ENCODE measurements at regions not wholly inside any gene's neighbourhood (a gene's known extent, or its start where the extent isn't known, plus 50 kb on each side); places are given as distances from the start of the nearest gene placed in this dataset.

- Histone ChIP-seq H4K20me1 (ENCODE audit: control insufficient read depth, insufficient read depth, low read length, poor library complexity, severe bottlenecking) (no peaks in the 10 kb centered on the region), H3K9me3 (ENCODE audit: control extremely low read depth in 1 of 3, control insufficient read depth in 2 of 3, insufficient read depth in 1 of 3, low read length in 2 of 3) (no peaks in the 10 kb centered on the region), H3K36me3 (replicated peaks in 1 of 2; ENCODE audit: control extremely low read depth in 1 of 2, control insufficient read depth in 1 of 2, extremely low read depth in 1 of 2, insufficient read depth in 2 of 2, low read length in 1 of 2) (no peaks in the 10 kb centered on the region), H3K79me2 (ENCODE audit: control insufficient read depth, insufficient read depth, low read length) (no peaks in the 10 kb centered on the region), H2AFZ (ENCODE audit: insufficient read depth, low read depth, low read length, poor library complexity, severe bottlenecking) (no peak overlapping the region), H3K4me3 (ENCODE audit: control extremely low read depth in 1 of 5, extremely low read depth in 1 of 5, insufficient read depth in 1 of 5, low read depth in 2 of 5, low read length in 4 of 5) (no peak overlapping the region), H3K27ac (ENCODE audit: low read length in 2 of 2) (no peak overlapping the region), H3K9ac (ENCODE audit: low read length) (no peak overlapping the region), H3K4me1 (ENCODE audit: control insufficient read depth in 2 of 2, insufficient read depth in 2 of 2, low read length in 2 of 2) (no peaks in the 10 kb centered on the region), H3K27me3 (replicated peaks in 1 of 4; ENCODE audit: control extremely low read depth in 1 of 4, control insufficient read depth in 3 of 4, insufficient read depth in 4 of 4, low read length in 3 of 4) (no peaks in the 10 kb centered on the region), H3K4me2 (replicated peaks; ENCODE audit: low read depth, low read length, poor library complexity, severe bottlenecking) (no peak overlapping the region)
- CTCF ChIA-PET = no interaction called here
- Mint-ChIP-seq H3K4me1 (no peaks in the 10 kb centered on the region), H3K27ac (no peak overlapping the region), H3K27me3 (no peaks in the 10 kb centered on the region), H3K9me3 (ENCODE audit: insufficient read depth) (peaks cover 3% of the 10 kb centered on the region), H3K4me3 (no peak overlapping the region)
- POLR2A ChIA-PET = no interaction called here
- intact Hi-C loops (cut with micrococcal nuclease) = no loop called here
- ATAC-seq (ENCODE audit: low read depth) (no peak), DNase-seq (no peak)
- TF ChIP-seq EZH2 (IDR thresholded peaks at IDR 0.05; ENCODE audit: borderline replicate concordance, insufficient read depth, low read depth, low read length, poor library complexity, severe bottlenecking) (no peak), CTCF (IDR thresholded peaks at IDR 0.05) (no peak)
- WGBS (ENCODE audit: insufficient coverage) = 88% methylated on average over 1 of the region's 7 CpGs
These were observed 469.6 kb downstream of the SI start for GRCh38 chr3:164608554-164609276.

- H3K4me1 ChIP-seq (ENCODE audit: control insufficient read depth in 2 of 2, insufficient read depth in 2 of 2, low read length in 2 of 2) = no peaks in the 10 kb centered on the region
- H3K4me2 ChIP-seq (replicated peaks; ENCODE audit: low read depth, low read length, poor library complexity, severe bottlenecking) = no peak overlapping the region
- no peak overlapping the region for H2AFZ ChIP-seq (ENCODE audit: insufficient read depth, low read depth, low read length, poor library complexity, severe bottlenecking)
- Mint-ChIP-seq H3K4me1 (no peaks in the 10 kb centered on the region), H3K9me3 (ENCODE audit: insufficient read depth) (peaks cover 3% of the 10 kb centered on the region), H3K4me3 (no peak overlapping the region), H3K27ac (no peak overlapping the region), H3K27me3 (no peaks in the 10 kb centered on the region)
- no peak overlapping the region for H3K27ac ChIP-seq (ENCODE audit: low read length in 2 of 2)
- H3K9me3 ChIP-seq (ENCODE audit: control extremely low read depth in 1 of 3, control insufficient read depth in 2 of 3, insufficient read depth in 1 of 3, low read length in 2 of 3) = peaks cover 0 to 3% (median 0%) of the 10 kb centered on the region in 3 donors
- ATAC-seq (ENCODE audit: low read depth) (no peak), DNase-seq (no peak)
- ChIA-PET CTCF (no interaction called here), POLR2A (no interaction called here)
- no peak overlapping the region for H3K9ac ChIP-seq (ENCODE audit: low read length)
- no peak overlapping the region for H3K4me3 ChIP-seq (ENCODE audit: control extremely low read depth in 1 of 5, extremely low read depth in 1 of 5, insufficient read depth in 1 of 5, low read depth in 2 of 5, low read length in 4 of 5)
- no peaks in the 10 kb centered on the region for H3K36me3 ChIP-seq (replicated peaks in 1 of 2; ENCODE audit: control extremely low read depth in 1 of 2, control insufficient read depth in 1 of 2, extremely low read depth in 1 of 2, insufficient read depth in 2 of 2, low read length in 1 of 2)
- H3K27me3 ChIP-seq (replicated peaks in 1 of 4; ENCODE audit: control extremely low read depth in 1 of 4, control insufficient read depth in 3 of 4, insufficient read depth in 4 of 4, low read length in 3 of 4) = no peaks in the 10 kb centered on the region
- no peaks in the 10 kb centered on the region for H3K79me2 ChIP-seq (ENCODE audit: control insufficient read depth, insufficient read depth, low read length)
- no peaks in the 10 kb centered on the region for H4K20me1 ChIP-seq (ENCODE audit: control insufficient read depth, insufficient read depth, low read length, poor library complexity, severe bottlenecking)
- 71% methylated on average over 2 of the region's 4 CpGs for WGBS (ENCODE audit: insufficient coverage)
- intact Hi-C loops (cut with micrococcal nuclease) = no loop called here
- no peak for TF ChIP-seq EZH2 (IDR thresholded peaks at IDR 0.05; ENCODE audit: borderline replicate concordance, insufficient read depth, low read depth, low read length, poor library complexity, severe bottlenecking)
These were observed 473.6 kb downstream of the SI start for GRCh38 chr3:164604687-164605086.

Measured in B cell (primary cell).